C4-2B (cell line): ENCODE measurements at regions not wholly inside any gene's neighbourhood (a gene's known extent, or its start where the extent isn't known, plus 50 kb on each side); places are given as distances from the start of the nearest gene placed in this dataset.

Experiments
- CTCF ChIP-seq: fragments of 450-650 bp; conservative IDR thresholded peaks from 2 replicates; pipeline ENCODE4 v1.5.1; 2017; ENCODE audit warnings: mild to moderate bottlenecking
- ZFX ChIP-seq: fragments of 450-650 bp; IDR thresholded peaks from 2 replicates; pipeline ENCODE4 v1.6.1; 2017

GRCh38 chr6:1229301-1229700 is 82.6 kb upstream of the FOXQ1 start:
- TF ChIP-seq CTCF = no peak
- no peak for TF ChIP-seq ZFX
